GM19324 (cell line): ENCODE measurements at regions not wholly inside any gene's neighbourhood (a gene's known extent, or its start where the extent isn't known, plus 50 kb on each side); places are given as distances from the start of the nearest gene placed in this dataset.
"Not testable (repeated sequence)": the region's sequence is repeated elsewhere in the genome, so short reads cannot be mapped to it uniquely, and the experiment has no call there.

ENCODE experiments used
- ATAC-seq: cut with Tn5 transposase; IDR thresholded peaks from one replicate; pipeline ENCODE4 v1.9.1; 2021; ENCODE audit warnings: mild to moderate bottlenecking, moderate library complexity; ENCODE audit not compliant: unreplicated experiment, low FRiP score

DNA sequence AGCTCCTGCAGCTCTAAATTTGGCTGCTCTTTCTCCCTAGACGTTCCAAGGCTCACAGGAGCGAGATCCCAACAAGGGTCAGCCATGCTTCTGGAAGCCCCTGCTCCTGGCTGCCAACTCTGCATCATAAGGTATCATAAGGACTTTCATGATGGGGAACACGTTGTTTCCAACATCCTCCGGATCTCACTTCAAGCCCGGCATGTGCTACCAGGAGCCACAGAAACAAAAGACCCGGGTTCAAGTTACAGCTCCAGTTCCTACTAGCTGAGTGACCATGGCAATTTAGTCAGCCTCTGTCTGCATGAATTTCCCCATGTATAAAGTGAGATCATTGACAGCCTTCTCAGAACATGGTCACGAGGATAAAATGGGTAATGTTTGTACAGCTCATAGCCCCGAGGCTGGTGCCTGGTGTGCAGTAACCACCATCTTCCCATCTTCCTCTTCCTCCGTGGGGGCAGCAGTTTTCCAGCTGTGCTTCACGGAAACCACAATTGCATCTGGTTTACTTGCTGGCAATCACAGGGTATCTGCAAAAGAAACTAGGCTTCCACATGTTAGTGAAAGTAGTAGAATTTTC is 209.0 kb upstream of the ECI2 start:
- no peak for ATAC-seq

DNA sequence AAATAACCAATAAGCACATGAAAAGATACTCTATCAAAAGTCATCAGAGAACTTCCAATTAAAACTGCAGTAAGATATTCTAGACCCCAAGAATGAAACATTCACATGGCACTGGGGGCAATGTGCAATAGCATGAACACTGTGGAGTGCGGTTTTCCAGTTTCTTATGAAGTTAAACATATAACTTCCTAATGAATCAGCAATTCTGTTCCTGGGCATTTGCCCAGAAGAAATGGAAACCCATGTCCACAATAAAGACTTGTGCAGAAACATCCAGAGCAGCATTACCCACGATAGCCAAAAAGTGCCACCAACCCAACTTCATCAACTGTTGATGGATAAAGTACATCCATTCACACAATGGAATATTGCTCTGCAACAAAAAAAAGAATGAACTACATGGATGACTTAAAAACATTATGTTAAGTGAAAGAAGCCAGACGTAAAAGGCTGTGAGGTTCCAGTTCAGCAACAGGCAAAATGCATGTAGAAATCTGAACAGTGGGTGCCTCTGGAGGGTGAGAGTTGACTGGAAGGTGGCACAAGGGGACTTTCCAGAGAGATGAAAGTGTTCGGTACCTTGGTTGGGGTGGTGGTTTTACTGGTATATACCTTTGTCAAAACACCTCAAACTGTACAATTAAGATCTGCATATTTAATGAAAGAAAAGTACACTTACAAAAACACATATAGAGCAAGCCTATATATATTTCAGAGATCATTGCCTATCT is 207.2 kb upstream of the ECI2 start:
- ATAC-seq = no peak

GRCh38 chr6:4341078-4341797 is 205.9 kb upstream of the ECI2 start:
- no peak for ATAC-seq

GRCh38 chr6:4340544-4340943 is 205.2 kb upstream of the ECI2 start:
- no peak for ATAC-seq

DNA sequence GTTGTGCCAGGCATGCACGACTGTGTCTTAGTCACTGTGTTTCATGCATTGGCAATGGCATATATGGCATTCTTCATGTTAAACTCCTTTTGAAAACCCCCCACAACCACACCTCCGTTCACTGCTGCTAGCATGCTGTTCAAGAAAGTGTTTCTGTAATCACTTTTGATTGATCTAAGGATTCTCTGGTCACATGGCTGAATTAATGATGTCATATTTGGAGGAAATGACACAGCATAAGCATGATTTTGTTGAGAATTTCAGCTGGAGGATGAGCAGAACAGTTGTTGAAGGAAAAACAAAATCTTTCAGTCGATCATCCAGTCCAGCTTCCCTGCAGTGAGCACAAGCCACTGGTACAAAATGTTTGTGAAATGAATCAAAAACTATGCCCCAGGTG is 203.5 kb upstream of the ECI2 start:
- ATAC-seq = no peak

DNA sequence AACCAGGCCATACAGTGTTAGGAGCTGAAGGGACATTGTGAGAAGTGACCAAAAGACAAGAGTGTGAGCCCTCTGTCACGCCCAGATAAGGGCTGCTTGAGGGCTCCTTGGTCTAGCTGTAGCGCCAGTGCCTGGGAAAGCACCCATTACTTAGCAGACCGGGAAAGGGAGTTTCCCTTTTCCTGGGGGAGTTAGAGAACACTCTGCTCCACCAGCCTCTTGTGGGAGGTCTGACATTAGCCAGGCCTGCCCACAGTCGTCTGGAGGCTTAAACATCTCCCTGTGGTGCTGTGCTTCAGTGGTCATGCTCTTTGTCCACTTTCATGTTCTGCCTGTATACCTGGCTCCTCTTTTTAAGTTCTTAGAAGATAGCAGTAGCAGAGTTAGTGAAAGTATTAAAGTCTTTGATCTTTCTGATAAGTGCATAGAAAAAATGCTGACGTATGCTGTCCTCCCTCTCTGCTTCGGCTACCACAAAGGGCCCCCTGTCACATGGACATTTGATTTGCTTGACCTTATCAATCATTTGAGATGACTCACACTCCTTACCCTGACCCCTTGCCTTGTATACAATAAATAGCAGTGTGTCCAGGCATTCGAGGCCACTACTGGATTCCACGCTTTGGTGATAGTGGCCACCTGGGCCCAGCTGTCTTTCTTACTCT is 201.5 kb upstream of the ECI2 start:
- ATAC-seq = no peak

- no peak for ATAC-seq
Observed at GRCh38 chr6:4336084-4336483, 200.7 kb upstream of the ECI2 start.

DNA sequence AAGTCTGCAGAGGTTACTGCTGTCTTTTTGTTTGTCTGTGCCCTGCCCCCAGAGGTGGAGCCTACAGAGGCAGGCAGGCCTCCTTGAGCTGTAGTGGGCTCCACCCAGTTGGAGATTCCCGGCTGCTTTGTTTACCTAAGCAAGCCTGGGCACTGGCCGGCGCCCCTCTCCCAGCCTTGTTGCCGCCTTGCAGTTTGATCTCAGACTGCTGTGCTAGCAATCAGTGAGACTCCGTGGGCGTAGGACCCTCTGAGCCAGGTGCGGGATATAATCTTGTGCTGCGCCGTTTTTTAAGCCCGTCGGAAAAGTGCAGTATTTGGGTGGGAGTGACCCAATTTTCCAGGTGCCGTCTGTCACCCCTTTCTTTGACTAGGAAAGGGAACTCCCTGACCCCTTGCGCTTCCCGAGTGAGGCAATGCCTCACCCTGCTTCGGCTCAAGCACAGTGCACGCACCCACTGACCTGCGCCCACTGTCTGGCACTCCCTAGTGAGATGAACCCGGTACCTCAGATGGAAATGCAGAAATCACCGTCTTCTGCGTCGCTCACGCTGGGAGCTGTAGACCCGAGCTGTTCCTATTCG is 198.9 kb upstream of the ECI2 start:
- not testable (repeated sequence) for ATAC-seq

DNA sequence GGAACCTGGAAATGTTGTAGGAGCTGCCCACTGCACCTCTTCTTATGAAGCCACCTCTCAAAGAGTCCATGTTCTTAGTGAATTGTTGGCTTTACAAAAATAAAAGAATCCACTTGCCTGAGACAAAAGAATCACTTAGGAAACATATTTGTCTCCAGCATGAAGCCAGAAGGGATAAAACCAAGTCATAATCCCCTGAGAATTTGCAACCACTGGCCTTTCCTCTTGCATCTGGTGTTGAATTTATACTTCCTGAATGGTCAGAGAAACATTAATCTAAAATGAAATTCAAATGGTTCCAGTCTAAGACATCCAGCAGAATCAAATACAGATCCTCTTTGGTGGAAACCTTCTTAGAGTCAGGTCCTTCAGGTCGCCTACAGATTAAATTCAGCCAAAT is 192.5 kb upstream of the ECI2 start:
- no peak for ATAC-seq

- no peak for ATAC-seq
Observed at GRCh38 chr6:4324746-4325145, 189.4 kb upstream of the ECI2 start.

GRCh38 chr6:4323322-4323721 is 187.9 kb upstream of the ECI2 start:
- ATAC-seq = no peak

GRCh38 chr6:4322846-4323309 is 187.5 kb upstream of the ECI2 start:
- no peak for ATAC-seq

DNA sequence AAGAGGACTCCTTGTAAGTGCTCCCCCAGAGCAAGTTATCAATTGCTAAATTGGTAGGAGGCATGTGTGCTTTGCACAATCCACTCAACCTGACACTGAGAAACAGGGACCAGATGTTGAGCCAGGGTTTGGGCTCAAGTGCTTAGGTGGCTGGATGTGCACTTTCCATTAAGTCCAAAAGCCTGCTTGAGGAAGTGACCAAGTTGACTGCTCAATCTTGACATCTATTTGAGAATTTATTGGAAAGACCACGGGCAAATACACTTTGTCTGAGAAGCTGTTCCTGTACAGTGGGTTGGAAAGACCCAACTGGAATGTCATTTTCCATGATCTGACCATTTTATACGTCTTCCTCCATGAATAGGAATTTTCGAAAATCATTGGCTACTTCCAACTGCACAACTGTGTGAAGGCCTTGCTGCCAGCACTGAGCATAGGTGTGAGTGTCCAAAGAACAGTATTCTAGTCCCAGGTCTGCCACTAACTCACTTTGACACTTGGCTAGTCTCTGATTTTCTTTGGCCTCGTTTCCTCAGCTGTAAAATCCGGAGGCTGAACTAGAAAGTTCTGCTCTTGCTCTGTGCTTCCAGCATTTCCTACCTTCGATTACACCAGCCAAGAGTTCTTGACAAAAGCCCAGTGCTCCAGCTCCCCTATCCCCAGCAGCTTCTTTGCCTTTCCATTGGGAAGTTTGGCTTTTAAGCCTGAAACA is 186.9 kb upstream of the ECI2 start:
- no peak for ATAC-seq

- ATAC-seq = no peak
Observed at GRCh38 chr6:4320860-4321259, 185.5 kb upstream of the ECI2 start.

DNA sequence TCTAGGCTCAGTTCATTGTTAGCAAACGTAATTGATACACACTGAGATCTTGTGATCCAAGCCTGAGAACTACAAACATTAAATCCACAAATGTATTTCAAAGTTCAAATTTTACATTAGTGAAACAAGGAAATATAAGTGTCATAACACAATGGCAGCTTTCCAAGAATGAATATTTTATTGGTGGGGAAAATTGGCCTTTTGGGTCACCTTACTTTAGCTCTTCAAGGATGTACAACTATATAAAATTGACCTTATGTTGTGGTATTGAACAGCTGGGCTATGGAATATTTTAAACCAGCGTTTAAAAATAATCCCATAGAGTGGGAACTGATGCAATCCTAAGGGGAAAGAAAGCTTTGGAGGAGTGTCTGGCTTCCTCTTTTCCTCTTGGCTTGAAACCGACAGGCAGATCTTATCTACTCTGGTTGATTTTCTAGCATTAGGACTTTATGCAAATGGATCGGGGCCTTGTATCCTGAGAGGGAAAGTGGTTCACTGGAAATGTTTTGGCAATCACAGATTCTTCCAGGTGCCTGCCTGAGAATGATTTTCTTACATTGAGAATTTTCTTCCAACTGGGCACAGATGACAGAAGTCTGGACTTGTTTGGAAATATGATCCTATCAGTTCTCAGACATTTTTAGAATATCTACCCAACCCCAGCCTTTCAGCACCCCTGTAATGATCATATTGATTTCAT is 184.8 kb upstream of the ECI2 start:
- ATAC-seq = no peak

DNA sequence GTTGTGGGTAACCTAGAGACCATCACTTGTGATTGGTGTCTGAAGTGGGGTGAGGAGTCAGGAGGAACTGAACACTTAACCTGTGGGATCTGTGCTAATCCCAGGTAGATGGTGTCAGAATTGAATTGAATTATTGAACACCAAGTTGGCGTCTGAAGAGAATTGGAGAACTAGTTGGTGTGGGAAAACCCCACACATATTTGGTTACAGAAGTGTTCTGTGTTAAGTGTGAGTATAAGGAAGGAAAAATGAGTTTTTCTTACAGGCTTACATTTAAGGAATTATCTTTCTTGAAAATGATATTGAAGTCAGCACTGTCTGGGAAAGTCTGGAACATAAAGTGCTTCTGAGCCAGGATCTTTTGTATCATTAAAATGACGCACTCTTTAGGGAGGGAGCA is 182.9 kb upstream of the ECI2 start:
- ATAC-seq = no peak

GRCh38 chr6:4316867-4317400 is 181.6 kb upstream of the ECI2 start:
- no peak for ATAC-seq

- no peak for ATAC-seq
Observed at GRCh38 chr6:4314201-4314707, 178.9 kb upstream of the ECI2 start.

- no peak for ATAC-seq
Observed at GRCh38 chr6:4313044-4313686, 177.8 kb upstream of the ECI2 start.
